AG04449 (cell line): ENCODE measurements at regions not wholly inside any gene's neighbourhood (a gene's known extent, or its start where the extent isn't known, plus 50 kb on each side); places are given as distances from the start of the nearest gene placed in this dataset.

Experiments used
- CTCF ChIA-PET: fragments of 350-600 bp; formaldehyde crosslinking; extraction: SDS; loops from one replicate; lab custom pipeline; 2021; ENCODE audit warnings: antibody characterized with exemption; lab: Yijun Ruan, JAX
- POLR2A ChIA-PET: fragments of 400-600, 350-600 bp; formaldehyde crosslinking; extraction: SDS; loops from one replicate; lab custom pipeline; 2020; ENCODE audit warnings: antibody characterized with exemption, inconsistent platforms; lab: Yijun Ruan, JAX
- DNase-seq: peaks from one replicate; pipeline ENCODE4 v3.0.0-alpha.2; 2010; ENCODE audit warnings: low read depth, low spot score
- H3K4me3 ChIP-seq: 2 replicates; pipeline ENCODE4 v1.5.1; 2011; ENCODE audit warnings: low read depth, mild to moderate bottlenecking, control low read depth, low read length
- CTCF ChIP-seq: IDR thresholded peaks from one replicate; pipeline ENCODE4 v1.5.1; 2011; ENCODE audit warnings: mild to moderate bottlenecking, moderate library complexity, low read length, control low read depth, inconsistent platforms; ENCODE audit not compliant: insufficient read depth; ENCODE audit errors: missing control alignments

GRCh38 chr22:26756675-26757293 is 99.4 kb downstream of the MIAT start:
- POLR2A ChIA-PET = interaction anchor here (1.0 kb wide), 1 partner anchor 1086 kb away, joined by 4 read pairs; no protein-coding TSS in a partner anchor
- CTCF ChIA-PET = interaction anchor here (0.6 to 3.2 kb wide), 45 partner anchors 8 to 1130 kb away, joined by 3 to 35 read pairs (median 3); partner anchors contain the start of gene MN1
- H3K4me3 ChIP-seq = peak overlapping the region; percentile 43
- TF ChIP-seq CTCF = peak; percentile 87
- no peak for DNase-seq

GRCh38 chr22:26757496-26757895 is 100.1 kb downstream of the MIAT start:
- ChIA-PET CTCF (interaction anchor here (0.8 to 3.2 kb wide), 10 partner anchors 9 to 1116 kb away, joined by 3 to 35 read pairs (median 3); partner anchors contain the start of gene MN1), POLR2A (no interaction called here)
- no peak for DNase-seq
- H3K4me3 ChIP-seq = no peak overlapping the region
- no peak for TF ChIP-seq CTCF

- ChIA-PET POLR2A (no interaction called here), CTCF (interaction anchor here (0.6 to 1.2 kb wide), 2 partner anchors 65 to 1039 kb away, joined by 3 read pairs; partner anchors contain the start of gene MN1)
- DNase-seq = no peak
- H3K4me3 ChIP-seq = no peak overlapping the region
- no peak for TF ChIP-seq CTCF
These were observed 105.4 kb downstream of the MIAT start for GRCh38 chr22:26762503-26763472.

- TF ChIP-seq CTCF = no peak
- ChIA-PET CTCF (interaction anchor here (1.2 to 1.5 kb wide), 2 partner anchors 8 to 1038 kb away, joined by 3 to 10 read pairs; partner anchors contain the start of gene MN1), POLR2A (no interaction called here)
- no peak for DNase-seq
- no peak overlapping the region for H3K4me3 ChIP-seq
These were observed 106.4 kb downstream of the MIAT start for GRCh38 chr22:26763633-26764361.

GRCh38 chr22:26766510-26767350 is 109.3 kb downstream of the MIAT start:
- CTCF ChIA-PET = interaction anchor here (0.9 to 1.3 kb wide), 2 partner anchors 10 kb away, joined by 3 to 7 read pairs; no protein-coding TSS in a partner anchor

More at GRCh38 chr22:26766510-26767350, 109.3 kb downstream of the MIAT start:
- POLR2A ChIA-PET = no interaction called here
- no peak overlapping the region for H3K4me3 ChIP-seq
- TF ChIP-seq CTCF = no peak
- DNase-seq = no peak
